Esophagus muscularis mucosa (tissue), 4 donors: ENCODE measurements at regions not wholly inside any gene's neighbourhood (a gene's known extent, or its start where the extent isn't known, plus 50 kb on each side); places are given as distances from the start of the nearest gene placed in this dataset.

Experiments
- DNase-seq: peaks from one replicate; pipeline ENCODE4 v3.0.0-alpha.2; 2017; ENCODE audit errors: extremely low spot score
- H3K27ac ChIP-seq, 4 donors: fragments of 200-600 bp; sonication (generic); replicated peaks in 1 of 4; 1 replicate in 3 of 4; 2 replicates in 1 of 4; pipeline ENCODE4 v1.5.1; 2016 to 2019; ENCODE audit warnings: mild to moderate bottlenecking in 1 of 4
- H3K27me3 ChIP-seq, 4 donors: fragments of 200-600 bp; sonication (generic); one replicate each; pipeline versions ENCODE4 v1.5.1 to v1.6.0; 2016 to 2019
- H3K36me3 ChIP-seq, 4 donors: fragments of 200-600 bp; sonication (generic); one replicate each; pipeline ENCODE4 v1.5.1; 2016 to 2019
- H3K4me1 ChIP-seq, 4 donors: fragments of 200-600 bp; sonication (generic); one replicate each; pipeline ENCODE4 v1.5.1; 2016 to 2019
- H3K4me3 ChIP-seq, 4 donors: fragments of 200-600 bp; sonication (generic); 1 replicate in 2 of 4; 2 replicates in 2 of 4; pipeline ENCODE4 v1.5.1; 2016 to 2019; ENCODE audit warnings: mild to moderate bottlenecking in 4 of 4, moderate library complexity in 1 of 4
- H3K9me3 ChIP-seq, 4 donors: fragments of 200-600 bp; sonication (generic); 1 replicate in 3 of 4; 2 replicates in 1 of 4; pipeline ENCODE4 v1.5.1; 2016 to 2019
- EP300 ChIP-seq: sonication (generic); formaldehyde crosslinking; IDR thresholded peaks from one replicate; pipeline ENCODE4 v1.6.1; 2017; ENCODE audit warnings: antibody characterized with exemption
- POLR2A ChIP-seq: fragments of 450-650 bp; IDR thresholded peaks from one replicate; pipeline ENCODE4 v1.6.1; 2017; ENCODE audit warnings: antibody characterized with exemption, moderate library complexity, mild to moderate bottlenecking, low read depth
- POLR2AphosphoS5 ChIP-seq, 2 donors: sonication (generic); formaldehyde crosslinking; IDR thresholded peaks; one replicate each; pipeline ENCODE4 v1.6.1; 2017; ENCODE audit warnings: antibody characterized with exemption in 2 of 2
- WGBS: methylation state at CpG from one replicate; pipeline ENCODE4 v1.1.5; 2018; 5-methylcytosine and 5-hydroxymethylcytosine counted together
- intact Hi-C: fragments of 100-400 bp; cut with DNase I; formaldehyde crosslinking; loops from one replicate; pipeline ENCODE4 v1.15.1; 2023
- TF ChIP-seq, protein P1 (sequence below), 3 experiments: fragments of 200-600 bp in 2 of 3; fragments of 450-650 bp in 1 of 3; sonication (generic) in 2 of 3; IDR thresholded peaks; one replicate each; pipeline ENCODE4 v1.5.1; 2017 to 2019; ENCODE audit warnings: antibody characterized with exemption in 3 of 3, mild to moderate bottlenecking in 2 of 3, moderate library complexity in 1 of 3

DNA sequence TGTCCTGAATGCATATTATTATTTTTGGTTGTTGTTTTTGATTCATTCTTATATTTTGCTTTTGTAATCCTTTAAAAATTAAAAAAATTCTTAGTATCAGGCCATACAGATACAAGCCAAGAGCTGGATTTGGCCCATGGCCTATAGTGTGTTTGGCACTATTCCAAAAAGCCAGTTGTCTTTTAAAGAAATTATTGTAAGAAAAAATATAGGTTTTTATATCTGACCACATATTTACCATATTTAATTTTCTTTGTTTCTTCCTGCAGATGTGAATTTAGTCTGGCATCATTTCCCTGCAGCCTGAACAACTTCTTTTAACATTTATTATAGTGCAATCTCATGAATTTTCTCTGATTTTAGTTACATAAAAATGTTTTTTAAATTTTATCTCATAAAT, 652.8 kb upstream of the NR3C2 start:
- Histone ChIP-seq H3K4me1 (no peaks in the 10 kb centered on the region), H3K27ac (no peak overlapping the region), H3K4me3 (no peak overlapping the region), H3K36me3 (no peaks in the 10 kb centered on the region), H3K27me3 (no peaks in the 10 kb centered on the region), H3K9me3 (peaks cover 0 to 21% (median 14%) of the 10 kb centered on the region in 4 donors)
- intact Hi-C loops = no loop called here
- DNase-seq = no peak
- no peak for TF ChIP-seq EP300
- TF ChIP-seq, protein P1, sequence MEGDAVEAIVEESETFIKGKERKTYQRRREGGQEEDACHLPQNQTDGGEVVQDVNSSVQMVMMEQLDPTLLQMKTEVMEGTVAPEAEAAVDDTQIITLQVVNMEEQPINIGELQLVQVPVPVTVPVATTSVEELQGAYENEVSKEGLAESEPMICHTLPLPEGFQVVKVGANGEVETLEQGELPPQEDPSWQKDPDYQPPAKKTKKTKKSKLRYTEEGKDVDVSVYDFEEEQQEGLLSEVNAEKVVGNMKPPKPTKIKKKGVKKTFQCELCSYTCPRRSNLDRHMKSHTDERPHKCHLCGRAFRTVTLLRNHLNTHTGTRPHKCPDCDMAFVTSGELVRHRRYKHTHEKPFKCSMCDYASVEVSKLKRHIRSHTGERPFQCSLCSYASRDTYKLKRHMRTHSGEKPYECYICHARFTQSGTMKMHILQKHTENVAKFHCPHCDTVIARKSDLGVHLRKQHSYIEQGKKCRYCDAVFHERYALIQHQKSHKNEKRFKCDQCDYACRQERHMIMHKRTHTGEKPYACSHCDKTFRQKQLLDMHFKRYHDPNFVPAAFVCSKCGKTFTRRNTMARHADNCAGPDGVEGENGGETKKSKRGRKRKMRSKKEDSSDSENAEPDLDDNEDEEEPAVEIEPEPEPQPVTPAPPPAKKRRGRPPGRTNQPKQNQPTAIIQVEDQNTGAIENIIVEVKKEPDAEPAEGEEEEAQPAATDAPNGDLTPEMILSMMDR (IDR thresholded peaks at IDR 0.05) = no peak
- TF ChIP-seq POLR2AphosphoS5 (IDR thresholded peaks at IDR 0.05) = no peak
- no peak for TF ChIP-seq POLR2A

DNA sequence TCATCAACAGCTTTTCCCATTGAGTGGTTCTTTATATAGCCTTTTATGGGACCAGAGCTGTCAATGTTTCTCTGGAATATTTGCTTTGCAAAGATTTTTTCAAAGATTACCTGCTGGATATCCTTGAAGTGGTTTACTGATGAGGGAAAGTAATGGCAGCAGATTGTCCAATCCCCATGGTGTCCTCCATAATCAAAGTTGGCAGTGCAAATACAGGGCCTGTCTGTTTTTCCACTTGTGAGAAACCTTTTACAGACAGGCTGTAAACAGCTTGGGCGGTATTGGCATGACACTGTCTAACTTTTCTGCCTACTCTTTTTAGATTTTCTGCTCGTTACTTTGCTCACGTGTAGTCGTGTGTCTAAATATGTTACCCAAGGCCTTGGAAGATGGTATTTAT, 641.9 kb upstream of the NR3C2 start:
- whole genome bisulfite sequencing = 95% methylated on average over 4 of the region's 4 CpGs
- H3K4me3 ChIP-seq = no peak overlapping the region
- TF ChIP-seq POLR2A = no peak
- TF ChIP-seq, protein P1 (IDR thresholded peaks at IDR 0.05) = no peak
- no peak for TF ChIP-seq POLR2AphosphoS5 (IDR thresholded peaks at IDR 0.05)
- TF ChIP-seq EP300 = no peak
- H3K27me3 ChIP-seq = no peaks in the 10 kb centered on the region
- no peaks in the 10 kb centered on the region for H3K9me3 ChIP-seq
- no peak overlapping the region for H3K27ac ChIP-seq
- no peaks in the 10 kb centered on the region for H3K36me3 ChIP-seq
- DNase-seq = no peak
- H3K4me1 ChIP-seq = no peaks in the 10 kb centered on the region
- intact Hi-C loops = no loop called here

DNA sequence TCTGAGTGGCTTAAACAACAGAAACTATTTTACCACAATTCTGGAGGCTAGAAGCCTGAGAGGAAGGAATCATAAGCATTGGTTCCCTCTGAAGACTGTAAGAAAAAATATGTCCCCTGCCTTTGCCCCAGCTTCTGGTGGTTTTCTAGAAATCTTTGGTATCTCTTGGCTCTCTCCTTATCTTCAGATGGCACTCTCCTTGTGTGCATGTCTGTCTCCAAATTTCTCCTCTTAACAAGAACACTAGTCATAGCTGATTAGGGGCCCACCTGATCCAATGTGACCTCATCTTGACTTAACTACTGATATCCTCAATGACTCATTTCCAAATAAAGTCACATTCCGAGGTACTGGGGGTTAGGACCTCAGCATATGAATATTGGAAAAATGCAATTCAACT, 635.0 kb upstream of the NR3C2 start:
- H3K4me1 ChIP-seq = no peaks in the 10 kb centered on the region
- intact Hi-C loops = no loop called here
- H3K36me3 ChIP-seq = no peaks in the 10 kb centered on the region
- H3K27me3 ChIP-seq = no peaks in the 10 kb centered on the region
- H3K9me3 ChIP-seq = no peaks in the 10 kb centered on the region
- TF ChIP-seq EP300 (no peak), POLR2A (no peak), POLR2AphosphoS5 (IDR thresholded peaks at IDR 0.05) (no peak)
- TF ChIP-seq, protein P1 (IDR thresholded peaks at IDR 0.05) = no peak
- no peak for DNase-seq
- 91% methylated on average over 1 of the region's 1 CpG for WGBS
- H3K27ac ChIP-seq = no peak overlapping the region
- H3K4me3 ChIP-seq = no peak overlapping the region

DNA sequence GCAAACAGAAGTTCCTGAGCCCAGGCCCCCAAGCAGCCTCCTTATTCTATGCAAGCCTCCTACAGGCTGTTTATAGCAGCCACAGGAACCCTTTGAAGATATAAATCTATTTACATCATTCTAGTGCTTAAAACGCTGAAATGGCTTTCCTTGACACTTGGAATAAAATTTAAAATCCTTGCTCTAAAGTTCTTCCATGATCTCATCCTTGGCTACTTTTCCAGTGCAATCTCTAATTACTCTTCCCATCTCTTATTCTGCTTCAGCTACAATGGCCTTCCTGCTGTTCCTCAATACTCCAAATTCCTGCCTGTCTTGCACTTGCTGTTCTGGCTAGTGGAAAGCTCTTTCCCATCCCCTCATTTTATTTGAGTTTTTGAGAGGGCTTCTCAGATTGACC, 634.2 kb upstream of the NR3C2 start:
- Histone ChIP-seq H3K4me1 (no peaks in the 10 kb centered on the region), H3K9me3 (no peaks in the 10 kb centered on the region), H3K27me3 (no peaks in the 10 kb centered on the region), H3K36me3 (no peaks in the 10 kb centered on the region), H3K4me3 (no peak overlapping the region), H3K27ac (no peak overlapping the region)
- TF ChIP-seq, protein P1 (IDR thresholded peaks at IDR 0.05) = no peak
- TF ChIP-seq POLR2A = no peak
- TF ChIP-seq EP300 = no peak
- DNase-seq = no peak
- intact Hi-C loops = no loop called here
- WGBS = 29% methylated on average over 1 of the region's 1 CpG

DNA sequence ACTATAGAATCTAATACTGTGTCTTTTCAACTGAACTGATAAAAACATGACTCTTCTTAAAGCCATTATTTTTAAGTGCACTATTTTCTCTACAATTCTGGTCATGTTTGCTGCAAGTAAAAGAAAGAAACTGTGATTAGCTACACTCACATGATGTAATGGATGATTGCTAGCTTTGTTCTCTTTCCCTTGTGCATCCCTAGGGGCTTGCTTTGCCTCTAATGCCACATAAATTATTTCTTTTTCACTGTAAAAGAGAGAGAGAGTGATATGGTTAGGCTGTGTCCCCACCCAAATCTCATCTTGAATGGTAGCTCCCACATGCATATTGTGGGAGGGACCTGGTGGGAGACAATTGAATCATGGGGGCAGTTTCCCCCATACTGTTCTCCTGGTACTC, 630.2 kb upstream of the NR3C2 start:
- TF ChIP-seq EP300 (no peak), POLR2AphosphoS5 (IDR thresholded peaks at IDR 0.05) (no peak), POLR2A (no peak)
- TF ChIP-seq, protein P1 (IDR thresholded peaks at IDR 0.05) = no peak
- Histone ChIP-seq H3K36me3 (no peaks in the 10 kb centered on the region), H3K27me3 (no peaks in the 10 kb centered on the region), H3K9me3 (no peaks in the 10 kb centered on the region), H3K4me1 (no peaks in the 10 kb centered on the region), H3K27ac (no peak overlapping the region), H3K4me3 (no peak overlapping the region)
- DNase-seq = no peak
- intact Hi-C loops = no loop called here
